Inferior parietal cortex (tissue), 1 donor: ENCODE measurements at regions not wholly inside any gene's neighbourhood (a gene's known extent, or its start where the extent isn't known, plus 50 kb on each side); places are given as distances from the start of the nearest gene placed in this dataset.

Experiments used
- DNase-seq: peaks from one replicate; pipeline ENCODE4 v3.0.0-alpha.2; 2016; ENCODE audit errors: extremely low spot score

GRCh38 chr5:119789406-119790117 is 160.2 kb downstream of the FAM170A start:
- DNase-seq = no peak

DNA sequence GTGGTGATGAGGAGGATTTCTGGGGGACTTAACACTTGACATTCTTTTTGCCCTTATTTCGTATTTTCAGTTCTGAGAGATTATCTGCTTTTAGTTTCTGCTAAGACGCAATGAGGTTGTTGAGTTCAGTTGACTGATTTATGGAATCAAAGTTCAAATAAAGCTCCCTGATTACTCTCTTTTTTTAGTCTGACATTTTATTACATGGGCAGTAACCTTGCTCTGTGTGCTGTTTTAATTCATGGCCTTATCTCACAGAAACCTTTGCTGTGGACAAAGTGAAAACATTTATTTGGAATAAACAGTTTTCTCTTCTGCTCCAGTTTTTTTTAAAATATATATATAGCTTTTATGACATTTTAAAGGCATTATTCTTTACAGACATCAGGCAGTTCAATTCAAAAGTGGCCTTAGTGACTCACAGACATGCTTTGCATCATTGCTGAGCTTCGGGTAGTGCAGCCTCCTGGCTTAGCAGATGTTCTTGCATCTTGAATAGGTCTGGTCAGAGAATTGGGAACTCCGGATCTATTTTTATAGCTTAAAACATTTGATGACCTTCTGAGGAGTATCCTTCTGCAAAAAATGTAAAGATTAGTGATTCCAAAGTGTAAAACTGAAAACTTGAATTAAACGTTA is 162.9 kb downstream of the FAM170A start:
- peak; percentile 2 for DNase-seq

DNA sequence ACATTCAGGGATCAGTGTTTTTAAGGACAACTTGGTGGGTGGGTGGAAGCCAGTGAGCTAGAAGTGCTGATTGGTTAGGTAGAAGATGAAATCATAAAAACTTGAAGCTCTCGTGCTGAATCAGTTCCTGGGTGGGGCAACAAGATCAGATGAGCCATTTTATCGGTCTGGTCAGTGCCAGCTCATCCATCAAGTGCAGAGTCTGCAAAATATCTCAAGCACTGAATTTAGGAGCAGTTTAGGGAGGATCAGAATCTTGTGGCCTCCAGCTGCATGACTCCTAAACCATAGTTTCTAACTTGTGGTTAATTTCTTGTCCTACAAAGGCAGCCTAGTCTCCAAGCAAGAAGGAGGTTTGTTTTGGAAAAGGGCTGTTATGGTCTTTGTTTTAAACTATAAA is 166.4 kb downstream of the FAM170A start:
- DNase-seq = no peak

- DNase-seq = no peak
Measured at GRCh38 chr5:119801570-119801969, 172.2 kb downstream of the FAM170A start.

DNA sequence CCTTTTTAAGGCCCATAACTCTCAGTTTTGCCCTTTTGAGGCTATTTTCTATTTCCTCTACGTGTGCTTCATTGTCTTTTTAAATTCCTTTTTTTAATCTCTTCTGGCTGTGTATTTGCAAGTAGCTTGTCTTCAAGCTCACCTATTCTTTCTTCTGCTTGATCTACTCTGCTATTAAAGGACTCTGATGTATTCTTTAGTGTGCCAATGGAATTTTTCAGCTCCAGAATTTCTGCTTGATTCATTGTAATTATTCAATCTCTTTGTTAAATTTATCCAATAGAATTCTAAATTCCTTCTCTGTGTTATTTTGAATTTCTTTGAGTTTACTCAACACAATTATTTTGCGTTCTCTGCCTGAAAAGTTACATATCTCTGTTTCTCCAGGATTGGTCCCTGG is 178.7 kb downstream of the FAM170A start:
- DNase-seq = no peak

DNA sequence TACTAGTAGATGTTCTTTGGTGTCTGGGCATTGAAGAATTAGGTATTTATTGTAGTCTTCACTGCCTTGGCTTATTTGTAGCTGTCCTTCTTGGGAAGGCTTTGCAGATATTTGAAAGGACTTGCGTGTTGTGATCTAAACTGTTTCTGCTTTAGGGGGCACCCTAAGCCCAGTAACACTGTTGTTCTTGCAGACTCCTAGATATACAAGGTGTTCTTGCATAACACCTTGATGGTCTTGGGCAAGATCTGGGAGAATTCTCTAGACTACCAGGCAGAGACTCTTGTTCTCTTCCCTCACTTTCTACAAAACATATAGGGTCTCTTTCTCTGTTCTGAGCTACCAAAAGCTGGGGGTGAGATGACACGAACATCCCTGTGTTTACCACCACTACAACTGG is 179.1 kb downstream of the FAM170A start:
- DNase-seq = no peak

GRCh38 chr5:119810217-119810616 is 180.9 kb downstream of the FAM170A start:
- DNase-seq = no peak

GRCh38 chr5:119811458-119811857 is 182.1 kb downstream of the FAM170A start:
- no peak for DNase-seq

GRCh38 chr5:119814655-119815054 is 185.3 kb downstream of the FAM170A start:
- no peak for DNase-seq

DNA sequence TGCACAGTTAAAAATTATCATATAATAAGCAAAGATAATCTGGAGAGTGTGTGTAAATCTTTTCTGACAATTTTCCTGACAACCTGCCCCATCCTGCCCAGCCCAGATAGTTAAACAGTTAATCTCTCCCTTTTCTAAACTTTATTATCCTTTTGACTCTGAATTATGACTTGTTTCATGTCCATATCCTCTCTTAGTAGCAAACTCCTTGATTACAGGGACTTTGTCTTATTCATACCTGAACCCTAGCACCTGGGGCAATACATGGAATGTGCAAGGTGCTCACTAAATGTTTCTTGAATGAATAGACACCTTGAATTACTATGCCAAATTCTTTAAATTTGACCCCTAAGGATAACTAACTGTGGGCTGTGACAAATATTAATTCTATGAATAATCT is 186.7 kb downstream of the FAM170A start:
- DNase-seq = no peak

GRCh38 chr5:119820016-119820415 is 190.7 kb downstream of the FAM170A start:
- no peak for DNase-seq

DNA sequence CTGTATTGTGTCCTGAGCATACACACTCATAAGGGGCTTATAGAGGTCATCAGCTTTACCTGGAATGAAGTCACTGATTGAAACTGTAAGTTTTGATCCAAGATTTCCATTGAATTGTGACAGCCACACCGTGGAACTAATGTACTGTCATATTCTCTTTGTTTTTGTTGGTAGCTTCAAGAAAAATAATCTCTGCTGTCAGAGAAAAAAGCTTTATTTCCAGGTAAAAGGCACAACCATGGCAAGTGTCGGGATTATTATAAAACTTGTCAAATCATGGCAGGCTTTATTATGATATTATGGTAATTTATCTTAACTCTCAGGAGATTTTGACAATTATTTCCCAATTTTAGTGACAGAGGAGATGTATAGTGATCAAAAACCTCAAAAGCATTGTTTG is 191.2 kb downstream of the FAM170A start:
- no peak for DNase-seq

DNA sequence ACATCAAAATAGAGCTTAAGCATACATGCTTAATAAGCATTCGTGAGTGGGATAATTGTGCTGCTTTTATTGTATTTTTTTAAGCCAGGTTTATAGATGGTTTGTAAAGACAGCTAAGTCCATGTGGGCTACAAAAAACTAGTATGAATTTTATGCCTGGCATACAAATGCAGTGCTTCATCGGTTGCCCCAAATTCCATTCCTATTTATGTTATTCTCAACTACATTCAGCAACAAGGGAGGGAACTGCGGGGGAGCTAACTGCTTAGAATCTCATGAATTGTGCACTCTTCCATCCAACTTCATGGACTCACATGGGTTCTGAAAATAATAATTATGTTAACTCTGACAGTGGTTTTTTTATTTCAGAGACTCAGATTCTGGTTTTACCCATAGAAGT is 199.2 kb downstream of the FAM170A start:
- DNase-seq = no peak

DNA sequence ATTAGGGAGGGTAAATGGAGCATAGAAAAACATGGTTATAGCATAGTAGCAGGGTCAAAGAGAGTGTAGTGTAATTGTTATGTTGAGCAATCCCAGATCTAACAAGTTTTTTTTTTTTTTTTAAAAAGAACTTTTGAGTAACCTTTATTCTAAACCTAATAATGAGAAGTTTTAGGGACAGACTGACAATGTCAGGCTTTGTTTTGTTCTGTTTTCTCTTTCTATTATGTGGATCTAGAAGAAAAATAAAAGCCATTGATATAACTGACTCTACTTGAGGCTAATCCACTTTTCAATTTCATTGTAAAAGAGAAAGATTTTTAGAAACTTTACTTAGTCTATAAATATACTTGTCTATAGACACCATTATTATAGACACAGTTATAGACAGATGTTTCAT is 200.0 kb downstream of the FAM170A start:
- DNase-seq = no peak

DNA sequence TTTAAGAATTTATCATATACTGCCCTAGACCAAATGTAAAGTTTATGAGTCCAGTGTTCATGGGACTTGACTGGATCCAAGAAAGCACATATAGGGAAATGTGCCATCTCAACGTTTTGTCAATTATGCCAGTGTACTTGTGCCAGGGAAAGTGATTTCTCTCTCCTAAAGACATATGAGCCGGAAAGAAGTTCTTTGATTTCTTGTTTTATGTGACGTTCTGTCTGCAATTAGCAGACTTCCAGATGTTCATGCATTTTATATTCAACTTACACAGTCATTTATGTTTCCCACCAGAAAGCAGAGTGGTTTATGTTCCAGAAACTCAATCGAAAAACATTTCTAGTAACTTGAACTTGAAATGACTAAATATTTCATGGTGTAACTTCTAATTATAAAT is 203.8 kb downstream of the FAM170A start:
- DNase-seq = no peak

DNA sequence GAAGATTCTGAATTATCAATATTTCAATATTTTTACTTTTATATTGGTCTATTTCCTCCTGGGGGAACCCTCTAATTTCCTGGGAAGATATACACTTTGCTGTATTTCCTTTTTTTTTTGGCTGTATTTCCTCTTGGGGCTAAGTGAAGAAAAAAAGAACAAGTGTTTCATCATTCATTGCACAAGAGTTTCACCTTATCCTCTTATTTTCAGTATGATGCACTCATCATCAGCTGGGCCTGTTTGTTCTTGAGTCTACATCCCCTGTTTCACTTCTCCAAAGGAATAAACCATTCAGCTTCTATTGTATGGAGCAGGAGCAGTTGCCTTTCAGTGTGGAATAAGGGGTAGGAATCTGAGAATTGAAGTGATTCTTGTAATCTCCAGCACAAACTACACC is 210.8 kb downstream of the FAM170A start:
- DNase-seq = no peak

DNA sequence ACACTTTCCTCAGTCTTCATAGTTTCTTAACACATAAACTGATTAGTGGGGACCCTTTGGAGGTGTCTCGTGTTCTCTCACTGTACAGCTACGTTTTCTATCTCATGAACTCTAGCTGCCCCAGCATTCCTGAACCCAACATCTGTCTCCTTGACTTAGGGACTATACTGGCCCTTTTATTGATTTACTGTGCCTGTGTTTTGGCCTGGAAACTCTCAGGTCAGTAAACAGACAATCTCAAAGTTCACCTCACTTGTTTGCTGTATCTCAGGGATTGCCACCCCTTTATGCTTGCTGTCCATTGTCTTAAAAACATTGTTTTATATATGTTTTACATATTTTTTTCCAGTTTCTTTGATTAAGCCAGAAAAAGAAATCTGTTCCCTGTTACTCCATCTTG is 222.8 kb downstream of the FAM170A start:
- no peak for DNase-seq

GRCh38 chr5:119860463-119860862 is 231.1 kb downstream of the FAM170A start:
- DNase-seq = no peak

DNA sequence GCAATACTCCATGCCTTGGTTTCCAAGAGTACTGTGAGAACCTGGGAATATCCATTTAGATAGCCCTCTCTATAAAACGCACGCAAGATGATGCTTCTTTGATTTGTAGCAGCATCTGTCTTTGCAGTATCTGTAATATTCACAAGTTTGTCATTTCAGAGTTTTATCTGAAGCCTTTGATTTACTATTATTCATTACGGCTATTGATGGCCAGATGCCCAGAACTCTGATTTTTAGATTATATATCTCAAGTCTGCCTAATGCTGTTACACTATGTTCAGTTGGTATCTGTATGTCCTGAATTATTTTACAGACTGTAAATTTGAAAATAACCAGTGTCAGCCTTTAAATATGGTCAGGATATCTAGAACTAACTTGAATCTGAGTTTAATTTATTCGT is 233.3 kb downstream of the FAM170A start:
- no peak for DNase-seq

- DNase-seq = no peak
Measured at GRCh38 chr5:119864286-119864685, 234.9 kb downstream of the FAM170A start.

DNA sequence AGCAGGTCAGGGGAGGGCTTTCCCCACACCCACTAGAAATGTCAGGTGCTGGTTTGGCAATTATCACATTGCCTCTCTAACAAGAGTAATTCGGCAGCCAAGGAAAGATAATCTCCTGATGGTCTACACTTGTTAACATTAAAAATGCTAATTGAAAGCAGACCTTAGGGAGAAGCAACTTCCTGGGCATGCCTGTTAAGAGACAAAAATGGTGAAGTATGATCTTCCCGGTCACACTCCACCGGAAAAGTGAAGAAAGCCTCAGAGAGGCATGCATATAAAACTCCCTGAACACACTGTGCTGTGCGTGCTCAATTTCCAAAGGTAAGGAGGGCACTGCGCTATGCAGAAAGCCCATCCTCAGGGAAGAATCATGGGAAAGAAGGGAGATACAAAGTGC is 244.3 kb downstream of the FAM170A start:
- no peak for DNase-seq

- no peak for DNase-seq
Measured at GRCh38 chr5:119876522-119876921, 247.2 kb downstream of the FAM170A start.

DNA sequence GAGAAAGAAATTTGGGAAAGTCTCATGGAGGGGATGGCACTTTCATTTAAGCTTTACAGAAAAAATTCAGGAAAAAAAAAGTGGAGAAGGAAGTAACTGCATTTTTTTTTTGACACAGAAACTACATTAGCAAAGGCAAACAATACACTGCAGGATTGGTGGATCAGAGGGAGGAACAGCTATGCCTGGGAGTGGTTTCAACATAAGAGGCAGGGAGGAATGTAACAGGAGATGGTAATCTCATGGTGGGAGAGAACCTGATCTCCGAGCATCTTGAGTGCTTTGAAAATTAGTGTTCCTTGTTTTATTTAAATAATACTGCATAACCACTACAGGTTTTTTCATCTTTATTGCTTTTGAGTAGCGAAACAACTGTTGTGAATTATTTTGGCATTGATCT is 249.4 kb downstream of the FAM170A start:
- no peak for DNase-seq

GRCh38 chr5:119879446-119879845 is 250.1 kb downstream of the FAM170A start:
- DNase-seq = no peak
